ENCODE measurements at regions not wholly inside any gene's neighbourhood (a gene's known extent, or its start where the extent isn't known, plus 50 kb on each side); places are given as distances from the start of the nearest gene placed in this dataset.
"Not testable (repeated sequence)": the region's sequence is repeated elsewhere in the genome, so short reads cannot be mapped to it uniquely, and the experiment has no call there.

DNA sequence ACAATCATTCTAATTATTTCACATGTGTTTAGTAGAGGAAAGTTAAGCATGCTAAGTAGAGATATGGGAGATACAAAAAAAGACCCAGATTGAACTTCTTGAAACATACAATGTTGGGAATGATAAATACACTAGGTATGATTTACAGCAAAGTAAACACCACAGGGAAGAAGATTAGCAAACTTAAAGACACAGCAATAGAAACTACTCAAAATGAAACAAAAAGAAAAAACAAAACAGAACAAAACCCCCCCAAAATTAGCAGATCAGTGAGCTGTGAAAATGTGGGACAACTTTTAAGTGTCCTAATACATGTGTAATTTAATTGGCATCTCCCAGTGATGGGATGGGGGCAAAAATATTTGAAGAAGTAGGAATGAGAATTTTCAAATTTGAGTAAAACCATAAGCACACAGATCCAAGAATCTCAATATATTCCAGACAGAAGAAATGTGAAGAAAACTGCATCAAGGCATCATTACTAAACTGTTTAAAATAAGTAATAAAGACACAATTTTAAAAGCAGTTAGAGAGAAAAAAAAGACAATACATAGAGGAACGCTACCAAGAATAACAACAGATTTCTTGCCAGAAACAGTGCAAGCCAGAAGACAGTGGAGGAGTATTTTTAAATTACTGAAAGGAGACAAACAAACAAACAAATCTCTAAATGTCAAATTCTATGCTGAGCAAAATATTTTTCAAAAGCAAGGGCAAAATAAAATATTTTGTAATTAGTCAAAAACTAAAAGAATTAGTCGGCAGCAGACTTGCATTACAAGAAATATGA, 473.7 kb downstream of the QKI start:
- DNase-seq: no peak

DNA sequence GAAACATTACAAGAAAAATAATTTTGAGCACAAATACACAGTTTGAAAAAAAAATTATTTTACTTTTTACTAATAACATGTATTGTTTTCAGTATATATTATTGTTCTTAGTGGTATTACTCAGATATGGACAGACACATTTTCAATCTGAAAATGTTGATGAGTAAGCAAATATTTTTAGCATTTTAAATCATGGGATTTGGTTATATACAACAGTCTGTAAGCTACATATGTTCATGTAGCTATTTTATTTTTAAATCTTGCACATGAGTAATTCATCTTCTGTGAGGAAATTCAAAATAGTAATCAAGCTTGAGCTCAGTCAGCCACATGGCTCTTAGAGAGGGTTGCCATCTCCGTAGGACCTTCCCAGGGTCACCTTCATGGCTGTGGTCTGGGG, 471.9 kb downstream of the QKI start:
- DNase-seq: no peak

DNA sequence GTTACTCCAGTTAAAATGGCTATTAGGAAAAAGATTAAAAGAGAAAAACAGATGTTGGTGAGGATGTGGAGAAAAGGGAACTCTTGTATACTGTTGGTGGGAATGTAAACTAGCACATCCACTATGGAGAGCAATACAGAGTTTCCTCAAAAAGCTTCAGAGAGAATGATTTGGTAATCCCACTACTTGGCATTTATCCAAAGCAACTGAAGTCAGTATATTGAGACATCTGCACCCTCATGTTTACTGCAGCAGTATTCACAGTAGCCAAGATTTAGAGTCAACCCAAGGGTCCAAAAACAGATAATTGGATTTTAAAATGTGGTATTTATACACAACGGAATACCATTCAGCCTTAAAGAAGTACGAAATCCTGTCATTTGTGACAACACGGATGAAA, 469.5 kb downstream of the QKI start:
- DNase-seq: no peak

DNA sequence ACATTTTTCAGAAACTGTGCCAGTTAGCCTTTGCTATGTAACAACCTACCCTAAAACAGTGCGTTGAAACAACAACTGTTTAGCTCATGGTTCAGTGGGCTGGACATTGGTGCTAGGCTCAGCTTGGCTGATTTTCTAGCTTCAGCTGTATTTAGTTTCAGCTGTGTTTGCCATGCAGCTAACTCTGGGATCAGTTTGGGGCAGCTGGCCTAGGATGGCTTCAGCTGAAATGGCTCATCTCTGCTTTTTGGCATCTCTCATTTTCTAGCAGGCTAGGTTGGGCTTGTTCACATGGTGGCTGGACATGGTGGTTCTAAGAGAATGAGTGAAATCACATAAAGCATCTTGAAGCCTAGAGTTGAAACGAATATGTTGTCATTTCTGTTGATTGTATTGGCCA, 464.2 kb downstream of the QKI start:
- DNase-seq: no peak

DNA sequence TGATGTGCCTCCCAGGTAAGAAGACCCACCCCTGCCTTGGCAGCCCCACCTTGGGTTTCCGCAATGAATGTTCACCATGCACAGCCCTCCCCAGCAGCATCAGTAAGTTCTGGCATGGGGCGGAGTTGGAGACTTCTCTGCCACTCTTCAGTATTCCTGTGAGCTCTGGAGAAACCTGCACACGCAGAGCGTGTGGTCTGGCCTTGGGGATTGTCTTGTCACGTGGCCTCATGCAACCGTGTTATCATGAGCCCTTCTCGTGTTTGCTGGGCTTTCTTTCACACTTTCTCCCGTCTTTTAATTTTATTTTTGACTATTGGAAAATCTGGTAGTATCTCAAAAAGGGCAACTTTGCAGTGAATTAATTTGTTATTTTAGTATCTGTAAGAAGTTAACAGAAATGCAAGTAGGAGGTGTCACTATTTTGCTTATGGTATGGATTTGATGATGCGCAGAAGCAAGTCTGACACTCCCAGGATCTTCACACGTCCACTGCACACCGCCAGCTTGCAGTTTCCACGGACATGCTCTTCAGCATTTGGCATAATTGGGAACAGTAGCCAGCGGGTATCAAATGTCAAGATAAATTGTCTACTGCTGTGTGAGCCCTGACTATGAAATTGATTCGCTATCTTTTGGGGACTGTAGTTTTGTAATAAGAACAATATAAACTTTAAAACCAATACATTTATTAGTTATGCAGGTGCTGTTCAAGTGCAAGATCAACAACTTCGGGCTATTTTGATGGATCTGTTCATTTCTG, 463.5 kb downstream of the QKI start:
- no peak for DNase-seq

DNA sequence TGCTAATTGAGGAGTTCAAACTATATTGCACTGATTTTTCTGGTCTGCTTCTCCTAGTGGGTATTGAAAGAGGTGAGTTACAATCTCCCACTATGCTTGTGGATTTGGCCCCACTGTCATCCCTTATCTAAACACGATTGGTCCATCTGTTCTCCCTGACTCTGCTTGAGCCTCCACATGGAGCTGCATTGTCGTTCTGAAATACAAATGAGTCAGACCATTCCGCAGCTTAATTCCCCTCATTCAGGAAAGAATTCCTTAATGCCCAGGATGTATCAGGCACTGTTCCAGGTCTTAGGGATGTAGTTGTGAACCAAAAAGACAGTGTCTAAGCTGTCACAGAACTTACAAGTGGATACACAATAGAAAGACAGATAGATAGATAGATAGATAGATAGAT, 461.9 kb downstream of the QKI start:
- no peak for DNase-seq

DNA sequence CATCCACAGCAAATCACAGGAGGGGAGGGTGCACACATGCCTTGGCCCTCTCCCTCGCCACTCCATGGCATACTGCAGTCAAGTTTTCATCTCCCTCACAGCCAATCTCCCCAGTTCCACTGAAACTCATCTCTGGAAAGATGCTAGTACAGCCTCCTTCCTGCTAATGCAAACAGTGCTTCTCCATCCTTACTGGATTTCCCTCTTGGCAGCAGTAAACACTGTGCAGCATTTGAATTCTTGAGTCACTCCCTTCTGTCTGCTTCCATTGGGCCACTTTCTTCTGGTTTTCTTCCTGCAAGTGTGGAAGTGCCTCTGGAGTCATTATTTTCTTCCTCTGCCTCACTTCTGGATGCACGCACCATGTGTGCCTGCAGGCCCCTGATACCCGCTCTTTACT, 460.3 kb downstream of the QKI start:
- DNase-seq: no peak

DNA sequence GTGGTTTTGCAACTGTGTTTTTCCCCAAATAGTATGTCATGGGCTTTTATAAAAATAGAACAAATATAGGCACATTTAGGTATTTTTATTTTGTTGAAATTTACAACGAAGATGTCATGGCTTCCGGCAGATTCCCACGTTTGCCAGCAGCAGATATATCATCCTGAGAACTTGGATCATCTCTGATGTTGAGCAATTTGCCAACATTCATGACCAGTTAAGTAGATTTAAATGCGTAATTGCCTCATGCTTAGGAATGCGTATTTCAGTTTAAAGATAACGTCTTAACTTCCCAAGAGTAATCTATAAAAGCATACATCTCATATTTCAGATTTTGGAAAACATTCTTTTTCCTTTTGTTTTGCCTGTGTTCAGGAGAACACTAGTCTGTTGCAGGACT, 457.8 kb downstream of the QKI start:
- no peak for DNase-seq

DNA sequence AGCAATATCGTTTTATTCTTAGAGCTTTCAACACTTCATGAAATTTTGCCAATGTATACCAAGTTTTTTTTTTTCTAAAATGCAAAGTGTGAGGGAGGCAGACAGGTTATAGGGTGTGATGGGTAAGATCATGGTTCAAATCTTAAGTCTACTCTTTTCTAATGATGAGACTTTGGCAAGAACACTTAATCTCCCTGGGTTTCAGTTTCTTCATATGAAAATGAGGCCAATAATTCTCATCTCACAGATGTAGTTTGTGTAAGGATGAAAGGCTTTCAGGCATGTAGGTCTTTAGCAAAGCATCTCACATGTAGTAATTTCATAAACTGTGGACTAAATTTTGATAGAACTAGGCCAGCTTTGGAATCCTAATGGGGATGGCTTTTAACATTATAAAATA, 457.1 kb downstream of the QKI start:
- no peak for DNase-seq

DNA sequence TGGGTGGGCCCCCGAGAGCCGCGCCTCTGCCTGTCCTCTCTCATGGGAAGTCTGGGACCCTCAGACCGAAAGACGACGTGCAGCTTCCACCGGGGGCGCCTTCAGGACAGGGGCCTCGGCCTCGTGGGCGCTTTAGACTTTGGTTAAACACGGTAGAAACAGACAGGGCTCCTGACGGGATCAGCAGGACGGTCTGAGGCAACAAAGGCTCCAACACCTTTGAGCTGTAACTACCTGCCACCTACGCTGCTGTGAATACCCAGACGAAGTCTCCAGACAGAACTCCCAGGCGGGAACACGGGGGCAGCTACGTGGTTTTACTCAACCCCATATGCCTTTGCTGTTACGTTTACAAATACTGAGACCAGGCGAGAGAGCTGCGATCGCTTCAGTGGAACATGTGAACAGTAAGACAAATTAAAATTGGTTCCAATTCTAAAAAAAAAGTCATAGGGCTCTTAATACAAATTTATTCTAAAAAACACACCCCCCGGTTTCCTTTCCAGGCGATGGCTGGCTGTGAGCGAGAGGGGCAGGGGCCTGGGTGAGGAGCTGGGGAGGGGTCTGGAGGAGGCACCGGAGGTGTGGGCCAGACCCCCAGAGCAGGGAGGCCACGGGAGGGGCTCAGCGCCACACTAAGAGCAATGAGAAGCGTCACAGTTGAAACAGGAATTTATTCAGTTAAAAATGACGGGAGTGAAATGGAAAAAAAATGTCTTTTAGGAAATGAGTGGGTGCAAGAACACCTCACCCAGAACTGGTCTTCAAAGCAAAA, 453.2 kb downstream of the QKI start:
- DNase-seq: no peak

DNA sequence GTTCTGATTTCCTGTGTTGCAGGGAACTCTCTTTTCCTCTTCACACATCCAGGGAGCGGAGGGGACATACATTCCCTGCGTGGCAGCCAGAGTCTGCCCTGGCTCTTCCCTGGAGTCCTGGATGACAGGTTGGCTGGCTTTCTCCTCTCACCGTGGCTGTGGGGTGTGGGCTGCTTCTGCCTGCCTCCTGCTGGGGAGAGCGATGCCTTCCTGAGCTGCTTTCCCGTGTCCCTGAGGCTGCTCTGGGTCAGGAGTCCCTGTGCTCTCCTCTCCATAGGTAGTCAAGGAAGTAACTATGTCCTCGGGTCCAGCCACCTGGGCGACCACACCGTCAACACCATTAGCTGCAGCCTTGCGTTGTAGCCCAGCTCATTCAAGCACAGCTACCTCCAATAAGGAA, 451.7 kb downstream of the QKI start:
- DNase-seq: no peak

DNA sequence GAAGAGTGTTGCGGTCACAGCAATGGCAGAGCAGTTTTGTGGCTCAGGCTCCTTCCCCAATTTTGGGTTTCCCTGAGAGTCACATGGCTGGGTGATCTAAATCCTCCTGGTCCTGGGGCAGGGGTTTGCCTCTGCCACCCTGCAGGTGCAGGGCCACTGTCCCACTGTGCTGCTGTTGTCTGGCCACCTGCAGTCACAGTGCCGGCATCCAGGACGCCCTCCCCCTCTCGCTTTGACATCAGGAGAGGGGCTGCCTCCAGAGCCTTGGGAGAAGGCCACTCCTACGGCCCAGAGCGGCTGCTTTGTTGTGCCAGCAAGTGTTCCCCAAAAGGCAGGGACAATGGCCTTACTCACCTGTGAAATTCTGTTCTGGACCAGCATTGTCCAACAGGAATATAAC, 449.0 kb downstream of the QKI start:
- no peak for DNase-seq

DNA sequence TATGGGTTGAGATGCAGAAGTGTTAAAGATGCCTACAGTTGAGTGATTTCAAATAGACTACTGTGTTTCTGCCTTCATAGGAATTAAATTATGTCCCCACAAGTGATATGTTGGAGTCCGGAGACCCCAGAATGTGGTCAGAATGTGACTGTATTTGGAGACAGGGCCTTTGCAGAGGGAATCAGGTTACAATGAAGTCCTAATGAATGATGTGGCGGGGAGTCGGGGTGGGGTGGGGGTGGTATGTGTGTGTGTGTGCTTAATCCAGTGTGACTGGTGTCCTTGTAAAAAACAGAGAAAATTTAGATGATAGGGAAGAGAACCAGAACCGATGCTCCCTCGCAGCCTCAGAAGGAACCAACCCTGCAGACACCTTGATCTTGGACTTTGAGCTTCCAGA, 448.2 kb downstream of the QKI start:
- DNase-seq: no peak

DNA sequence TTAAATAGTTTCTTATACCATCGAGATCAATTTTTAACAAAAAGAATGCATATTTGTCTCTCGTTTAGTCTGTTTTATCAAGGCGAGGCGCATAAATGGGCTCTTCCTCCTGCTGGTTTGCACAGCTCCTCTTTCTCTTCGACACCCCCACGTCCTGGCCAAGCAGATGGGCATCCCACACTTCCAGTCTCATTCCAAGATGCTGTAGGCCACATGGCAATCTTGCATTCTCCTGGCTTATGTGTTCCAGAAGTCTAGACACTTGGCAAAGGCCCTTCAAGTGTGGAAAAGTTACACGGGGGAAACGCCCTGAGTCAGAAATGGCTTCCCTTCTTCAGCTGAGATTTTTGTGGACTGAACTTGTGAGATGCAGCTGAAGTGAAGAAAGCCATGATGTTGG, 447.1 kb downstream of the QKI start:
- no peak for DNase-seq

DNA sequence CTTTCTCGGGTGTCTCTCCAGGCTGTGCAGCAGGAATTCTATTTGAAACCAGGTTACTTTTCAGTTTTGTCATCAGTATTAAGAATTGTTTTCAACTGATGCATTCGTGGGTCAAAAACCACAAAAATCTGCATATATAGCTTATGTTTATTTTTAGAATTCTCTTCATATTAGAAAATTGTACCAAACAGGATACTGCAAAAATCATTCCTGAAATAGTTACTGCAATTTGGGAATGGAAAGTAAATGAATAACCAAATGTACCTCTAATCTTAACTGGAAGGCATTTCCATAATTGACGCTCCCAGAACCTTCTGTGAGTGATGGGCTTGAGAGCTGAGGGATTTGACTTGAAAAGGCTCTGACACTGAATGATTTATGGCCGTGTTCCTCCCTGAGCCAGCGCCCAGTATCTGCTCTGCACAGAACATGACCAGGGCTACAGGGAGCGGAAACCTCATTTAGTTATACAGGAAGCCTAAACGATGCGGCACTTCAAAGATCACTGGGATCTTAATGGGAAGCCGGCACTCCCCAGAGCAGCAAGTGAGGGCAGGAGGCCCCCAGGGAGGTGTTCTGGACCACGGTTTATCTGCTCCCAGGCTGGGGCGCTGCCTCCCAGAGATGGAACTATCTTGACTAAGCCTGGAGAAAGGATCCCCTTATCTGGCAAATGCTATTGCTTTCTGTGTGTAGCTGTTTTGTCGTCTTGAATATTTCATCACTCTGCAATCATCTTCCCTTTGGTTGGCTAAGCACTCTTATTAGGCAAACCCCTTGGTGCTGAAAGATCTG, 446.0 kb downstream of the QKI start:
- DNase-seq: peak; percentile 22

DNA sequence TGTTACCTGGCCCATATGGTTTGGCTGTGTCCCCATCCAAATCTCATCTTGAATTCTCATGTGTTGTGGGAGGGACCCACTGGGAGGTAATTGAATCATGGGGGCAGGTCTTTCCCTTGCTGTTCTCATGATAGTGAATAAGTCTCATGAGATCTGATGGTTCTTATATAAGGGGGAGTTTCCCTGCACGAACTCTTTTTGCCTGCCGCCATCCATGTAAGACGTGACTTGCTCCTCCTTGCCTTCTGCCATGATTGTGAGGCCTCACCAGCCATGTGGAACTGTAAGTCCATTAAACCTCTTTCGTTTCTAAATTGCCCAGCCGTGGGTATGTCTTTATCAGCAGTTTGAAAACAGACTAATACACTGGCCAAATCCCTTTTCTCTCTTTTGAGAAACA, 444.4 kb downstream of the QKI start:
- DNase-seq: not testable (repeated sequence)

DNA sequence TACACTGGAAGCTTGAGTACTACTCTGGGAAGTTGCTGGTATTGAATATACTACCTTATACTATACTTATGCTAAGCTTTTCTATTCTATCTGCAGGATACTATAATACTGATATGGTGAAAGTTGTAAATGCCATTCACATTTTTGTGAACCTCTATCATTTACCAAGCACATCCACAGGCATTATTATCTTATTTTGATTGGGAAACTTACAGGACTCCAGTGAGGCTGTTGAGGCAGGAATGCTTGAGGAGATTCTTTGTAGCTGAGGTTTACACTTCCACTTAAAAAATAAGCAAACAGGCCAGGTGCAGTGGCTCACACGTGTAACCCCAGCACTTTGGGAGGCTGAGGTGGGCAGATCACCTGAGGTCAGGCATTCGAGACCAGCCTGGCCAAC, 442.9 kb downstream of the QKI start:
- no peak for DNase-seq

DNA sequence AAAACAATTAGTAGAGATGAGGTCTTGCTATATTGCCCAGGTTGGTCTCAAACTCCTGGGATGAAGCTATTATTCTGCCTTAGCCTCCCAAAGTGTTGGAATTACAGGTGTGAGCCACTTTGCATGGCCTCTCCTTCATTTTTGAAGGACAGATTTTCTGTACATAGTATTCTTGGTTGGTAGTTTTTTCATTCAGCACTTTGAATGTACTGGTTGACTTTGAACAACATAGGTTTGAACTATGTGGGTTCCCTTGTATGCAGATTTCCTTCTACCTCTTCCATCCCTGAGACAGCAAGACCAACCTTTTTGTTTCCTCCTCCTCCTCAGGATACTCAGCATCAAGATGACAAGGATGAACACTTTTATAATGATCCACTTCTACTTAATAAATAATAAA, 436.4 kb downstream of the QKI start:
- no peak for DNase-seq

DNA sequence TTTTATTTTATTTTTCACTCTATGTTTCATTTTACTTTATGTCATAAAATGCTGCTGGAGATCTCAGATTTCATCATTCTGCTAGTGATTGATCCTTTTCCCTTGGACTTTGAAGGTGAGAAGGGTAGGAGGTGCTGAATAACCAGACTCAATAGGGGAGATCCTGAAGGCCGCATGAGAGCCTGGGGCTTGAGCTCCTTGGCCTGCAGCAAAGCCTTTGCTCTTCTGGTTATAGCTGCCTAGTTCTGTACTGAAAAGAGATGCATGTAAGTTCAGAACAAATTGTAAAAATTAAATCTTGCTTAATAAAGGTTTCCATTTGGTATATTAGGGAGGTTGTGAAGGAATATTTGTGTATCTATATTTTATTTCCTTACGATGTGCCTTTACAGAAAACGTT, 430.2 kb downstream of the QKI start:
- DNase-seq: no peak

DNA sequence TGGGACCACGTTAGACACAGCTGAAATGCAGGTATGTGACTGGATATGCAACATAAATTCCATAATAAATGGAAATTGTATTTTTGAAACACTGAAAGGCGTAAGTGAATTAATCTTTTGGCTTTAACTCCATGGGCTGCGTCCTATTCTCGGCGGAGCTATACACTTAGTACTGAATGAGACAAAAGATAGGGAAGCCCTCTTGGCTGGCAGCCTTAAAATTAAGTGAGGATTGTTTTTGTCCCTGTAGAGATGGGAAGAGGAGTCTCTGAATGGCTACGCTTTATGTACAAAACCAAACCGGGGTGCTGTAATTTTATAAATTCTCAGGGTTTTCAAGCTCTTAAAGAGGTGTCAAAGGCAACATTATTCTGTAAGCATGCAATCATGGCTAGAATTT, 429.8 kb downstream of the QKI start:
- no peak for DNase-seq

DNA sequence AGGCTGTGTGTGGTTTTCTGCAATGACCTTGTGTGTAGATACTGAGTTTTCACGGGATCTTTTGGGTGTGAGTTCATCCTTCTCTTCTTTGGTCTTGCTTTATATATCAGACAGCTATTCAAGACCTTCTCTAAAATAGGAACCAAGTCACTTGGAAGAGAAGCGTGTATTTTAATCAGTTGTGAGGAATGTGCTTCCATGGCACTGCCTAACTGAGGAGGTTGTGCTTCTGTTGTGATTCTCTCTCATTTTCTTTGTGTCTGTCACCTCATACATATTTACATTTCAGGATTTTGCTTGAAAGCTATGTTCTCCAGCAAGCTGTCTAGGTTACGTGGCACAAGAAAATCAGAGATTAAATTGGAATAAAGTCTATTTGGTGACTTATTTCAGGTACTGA, 428.7 kb downstream of the QKI start:
- DNase-seq: no peak

DNA sequence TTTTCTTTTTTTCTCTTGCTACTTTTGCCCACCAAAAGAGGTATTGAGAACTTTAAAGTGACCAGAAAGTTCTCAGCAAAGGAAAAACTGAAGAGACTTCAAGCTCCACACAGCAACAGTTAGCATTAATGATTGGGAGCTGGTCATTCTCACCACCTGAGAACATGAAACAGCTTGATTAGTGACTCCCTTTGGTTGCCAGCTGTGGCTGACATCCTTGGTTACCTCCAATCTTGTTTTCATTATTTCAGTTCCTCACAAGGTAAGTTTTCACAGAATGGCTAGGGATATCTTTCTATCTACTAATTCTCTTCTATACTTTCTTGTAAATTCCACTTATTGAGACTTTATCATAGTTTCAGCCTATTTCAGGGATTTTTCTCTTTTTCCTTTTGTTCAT, 427.9 kb downstream of the QKI start:
- DNase-seq: no peak

DNA sequence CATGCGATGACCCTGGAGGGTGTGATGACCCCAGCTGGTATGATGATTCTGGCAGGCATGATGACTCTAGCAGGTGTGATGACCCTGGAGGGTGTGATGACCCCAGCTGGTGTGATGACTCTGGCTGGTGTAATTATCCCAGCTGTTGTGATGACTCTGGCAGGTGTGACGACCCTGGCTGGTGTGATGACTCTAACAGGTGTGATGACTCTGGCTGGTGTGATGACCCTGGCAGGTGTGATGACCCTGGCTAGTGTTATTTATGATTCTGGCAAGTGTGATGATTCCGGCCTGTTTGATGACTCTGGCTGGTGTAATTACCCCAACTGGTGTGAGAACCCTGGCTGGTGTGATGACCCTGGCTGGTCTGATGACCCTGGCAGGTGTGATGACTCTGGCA, 427.2 kb downstream of the QKI start:
- no peak for DNase-seq
